Adrenal gland (tissue), 9 donors: ENCODE measurements at regions not wholly inside any gene's neighbourhood (a gene's known extent, or its start where the extent isn't known, plus 50 kb on each side); places are given as distances from the start of the nearest gene placed in this dataset.
"Not testable (repeated sequence)": the region's sequence is repeated elsewhere in the genome, so short reads cannot be mapped to it uniquely, and the experiment has no call there.

ENCODE experiments used
- DNase-seq, 7 donors: peaks; one replicate each; pipeline ENCODE4 v3.0.0-alpha.2; 2019 to 2020
- H3K27ac ChIP-seq, 5 donors: fragments of 200-600 bp; sonication (generic) in 4 of 5; 1 replicate in 3 of 5; 2 replicates in 2 of 5; pipeline versions ENCODE4 v1.5.1 to v1.8.0; 2016 to 2020; ENCODE audit warnings: mild to moderate bottlenecking in 1 of 5
- H3K27me3 ChIP-seq: fragments of 200-600 bp; 2 replicates; pipeline ENCODE4 v1.8.0; 2021
- H3K36me3 ChIP-seq, 2 donors: fragments of 200-600 bp; replicated peaks in 1 of 2; 1 replicate in 1 of 2; 2 replicates in 1 of 2; pipeline versions ENCODE4 v1.5.1 to v1.8.0; 2018 to 2022
- H3K4me1 ChIP-seq, 2 donors: fragments of 200-600 bp; replicated peaks in 1 of 2; 1 replicate in 1 of 2; 2 replicates in 1 of 2; pipeline versions ENCODE4 v1.5.1 to v1.8.0; 2018 to 2021
- H3K4me3 ChIP-seq, 4 donors: fragments of 200-600 bp; sonication (generic) in 3 of 4; one replicate each; pipeline ENCODE4 v1.5.1; 2016 to 2018
- H3K9me3 ChIP-seq, 3 donors: fragments of 200-600 bp; sonication (generic) in 1 of 3; replicated peaks in 1 of 3; 1 replicate in 2 of 3; 2 replicates in 1 of 3; pipeline versions ENCODE4 v1.5.1 to v1.8.0; 2016 to 2021
- CTCF ChIP-seq, 6 experiments: fragments of 450-650 bp in 4 of 6; fragments of 200-600 bp in 2 of 6; sonication (generic) in 1 of 6; IDR thresholded peaks; 1 replicate in 5 of 6; 2 replicates in 1 of 6; pipeline versions ENCODE4 v1.5.1 to v1.8.0; 2016 to 2021; ENCODE audit warnings: antibody characterized with exemption in 6 of 6, mild to moderate bottlenecking in 2 of 6, moderate library complexity in 1 of 6
- POLR2A ChIP-seq, 2 donors: fragments of 450-650 bp; IDR thresholded peaks; one replicate each; pipeline ENCODE4 v1.6.1; 2017; ENCODE audit warnings: antibody characterized with exemption in 2 of 2, mild to moderate bottlenecking in 2 of 2, moderate library complexity in 1 of 2
- whole genome bisulfite sequencing, 4 donors: extraction: QIAGEN DNeasy Blood & Tissue Kit in 2 of 4; methylation state at CpG; one replicate each; pipeline versions ENCODE4 v1.1.5 to v1.1.7; 2013 to 2017; 5-methylcytosine and 5-hydroxymethylcytosine counted together
- intact Hi-C, 2 donors: fragments of 100-400 bp; cut with DNase I; formaldehyde crosslinking; loops; one replicate each; pipeline versions ENCODE4 v1.14.1 to v1.15.0; 2022 to 2023
- donor health status: healthy with polysubstance abuse.
- donor health status: Bipolar disorder and iron deficiency.
- donor health status: DM: yes; HTN: yes; CAD: no.
- donor health status: DM: no; HTN: no; CAD: no.
- donor health status: DM: no; HTN: no; CAD: no.

- H3K36me3 ChIP-seq, result no peaks in the 10 kb centered on the region
- no peak overlapping the region for H3K4me3 ChIP-seq
- no peaks in the 10 kb centered on the region for H3K4me1 ChIP-seq
- intact Hi-C loops, result no loop called here
- TF ChIP-seq POLR2A (IDR thresholded peaks at IDR 0.05), result no peak
- no peak for TF ChIP-seq CTCF (IDR thresholded peaks at IDR 0.05)
- WGBS, 4 donors, result 35 to 44% (median 43%) methylated on average over 4 of the region's 4 CpGs
- H3K9me3 ChIP-seq, result no peaks in the 10 kb centered on the region
- no peak for DNase-seq
- H3K27me3 ChIP-seq, result no peaks in the 10 kb centered on the region
- H3K27ac ChIP-seq, result no peak overlapping the region
Measured at GRCh38 chr3:31322460-31322859, 210.3 kb upstream of the STT3B start.

- DNase-seq, intact Hi-C loops: not testable (repeated sequence)
- 79 to 88% (median 79%) methylated on average over 3 of the region's 3 CpGs for WGBS, 4 donors
Measured at GRCh38 chr3:31327826-31328357, 204.8 kb upstream of the STT3B start.

GRCh38 chr3:31331278-31331677 is 201.4 kb upstream of the STT3B start:
- Histone ChIP-seq H3K27ac (no peak overlapping the region), H3K9me3 (no peaks in the 10 kb centered on the region), H3K36me3 (no peaks in the 10 kb centered on the region), H3K4me3 (no peak overlapping the region), H3K27me3 (no peaks in the 10 kb centered on the region), H3K4me1 (no peaks in the 10 kb centered on the region)
- intact Hi-C loops, result no loop called here
- no peak for DNase-seq
- 88 to 95% (median 92%) methylated on average over 3 of the region's 3 CpGs for WGBS, 4 donors
- TF ChIP-seq CTCF (IDR thresholded peaks at IDR 0.05) (no peak), POLR2A (IDR thresholded peaks at IDR 0.05) (no peak)

More at GRCh38 chr3:31327826-31328357, 204.8 kb upstream of the STT3B start:
- not testable (repeated sequence) for H3K9me3 ChIP-seq, H3K27ac ChIP-seq, H3K4me1 ChIP-seq, H3K36me3 ChIP-seq, H3K27me3 ChIP-seq, H3K4me3 ChIP-seq

- Histone ChIP-seq H3K27me3 (no peaks in the 10 kb centered on the region), H3K27ac (no peak overlapping the region), H3K4me1 (no peaks in the 10 kb centered on the region), H3K36me3 (no peaks in the 10 kb centered on the region), H3K9me3 (no peaks in the 10 kb centered on the region), H3K4me3 (no peak overlapping the region)
- DNase-seq, result peak in 5 of 7 donors; percentile 35 to 58 (median 52)
- intact Hi-C loops, result no loop called here
- TF ChIP-seq CTCF (IDR thresholded peaks at IDR 0.05) (peak in 2 of 6 experiments; percentile 16 to 31), POLR2A (IDR thresholded peaks at IDR 0.05) (no peak)
- WGBS, 4 donors, result 47 to 59% (median 51%) methylated on average over 2 of the region's 2 CpGs
Measured at GRCh38 chr3:31341130-31341529, 191.6 kb upstream of the STT3B start.

- Histone ChIP-seq H3K9me3 (no peaks in the 10 kb centered on the region), H3K36me3 (no peaks in the 10 kb centered on the region), H3K27me3 (no peaks in the 10 kb centered on the region), H3K4me3 (no peak overlapping the region), H3K27ac (no peak overlapping the region), H3K4me1 (no peaks in the 10 kb centered on the region)
- intact Hi-C loops, result no loop called here
- WGBS, 4 donors, result 94 to 97% (median 96%) methylated on average over 1 of the region's 1 CpG
- TF ChIP-seq CTCF (IDR thresholded peaks at IDR 0.05), result no peak
- TF ChIP-seq POLR2A (IDR thresholded peaks at IDR 0.05), result no peak
- no peak for DNase-seq
Measured at GRCh38 chr3:31343075-31343474, 189.7 kb upstream of the STT3B start.
